Stimulated activated CD4-positive, alpha-beta T cell treated with anti-CD3 and anti-CD28 coated beads, Interleukin-15, amount 100 ng/mL, for 1 hour (primary cell): ENCODE measurements at regions not wholly inside any gene's neighbourhood (a gene's known extent, or its start where the extent isn't known, plus 50 kb on each side); places are given as distances from the start of the nearest gene placed in this dataset.
"Not testable (repeated sequence)": the region's sequence is repeated elsewhere in the genome, so short reads cannot be mapped to it uniquely, and the experiment has no call there.

Source experiments
- DNase-seq, 2 donors: peaks; one replicate each; pipeline ENCODE4 v3.0.0-alpha.2; 2020; ENCODE audit warnings: low read depth in 1 of 2, low spot score in 1 of 2

- DNase-seq = peak; percentile 35 to 53
These were observed 74.0 kb upstream of the CUX1 start for GRCh38 chr7:101743241-101743994.

- no peak for DNase-seq
These were observed 73.4 kb upstream of the CUX1 start for GRCh38 chr7:101743995-101744360.

- no peak for DNase-seq
These were observed 72.8 kb upstream of the CUX1 start for GRCh38 chr7:101744588-101744987.

- DNase-seq = no peak
These were observed 71.1 kb upstream of the CUX1 start for GRCh38 chr7:101746314-101746713.

GRCh38 chr7:101747053-101747878 lies 70.2 kb upstream of the CUX1 start:
- DNase-seq = no peak

- DNase-seq = no peak
These were observed 69.5 kb upstream of the CUX1 start for GRCh38 chr7:101747879-101748345.

- DNase-seq = no peak
These were observed 67.5 kb upstream of the CUX1 start for GRCh38 chr7:101749891-101750290.

- no peak for DNase-seq
These were observed 64.1 kb upstream of the CUX1 start for GRCh38 chr7:101753316-101753715.

- DNase-seq = no peak
These were observed 62.8 kb upstream of the CUX1 start for GRCh38 chr7:101754424-101755159.

- DNase-seq = no peak
These were observed 59.5 kb upstream of the CUX1 start for GRCh38 chr7:101757879-101758278.

GRCh38 chr7:101758519-101758918 lies 58.9 kb upstream of the CUX1 start:
- not testable (repeated sequence) for DNase-seq

GRCh38 chr7:101764221-101764620 lies 53.2 kb upstream of the CUX1 start:
- no peak for DNase-seq

- DNase-seq = no peak
These were observed 49.9 kb upstream of the CUX1 start for GRCh38 chr7:101767544-101767943.
